Neural cell (in vitro differentiated cells): ENCODE measurements at regions not wholly inside any gene's neighbourhood (a gene's known extent, or its start where the extent isn't known, plus 50 kb on each side); places are given as distances from the start of the nearest gene placed in this dataset.
"Not testable (repeated sequence)": the region's sequence is repeated elsewhere in the genome, so short reads cannot be mapped to it uniquely, and the experiment has no call there.

ENCODE experiments used
- EP300 ChIP-seq: fragments of 450-650 bp; conservative IDR thresholded peaks from 2 replicates; pipeline ENCODE4 v1.6.1; 2014; ENCODE audit warnings: antibody characterized with exemption, mild to moderate bottlenecking, moderate library complexity; ENCODE audit not compliant: poor library complexity, severe bottlenecking
- POLR2AphosphoS5 ChIP-seq: IDR thresholded peaks from 2 replicates; pipeline ENCODE4 v1.6.1; 2012
- TF ChIP-seq, protein P1 (sequence below): fragments of 450-650 bp; IDR thresholded peaks from 2 replicates; pipeline ENCODE4 v1.5.1; 2014; ENCODE audit warnings: antibody characterized with exemption, mild to moderate bottlenecking, moderate library complexity; ENCODE audit not compliant: poor library complexity, severe bottlenecking

DNA sequence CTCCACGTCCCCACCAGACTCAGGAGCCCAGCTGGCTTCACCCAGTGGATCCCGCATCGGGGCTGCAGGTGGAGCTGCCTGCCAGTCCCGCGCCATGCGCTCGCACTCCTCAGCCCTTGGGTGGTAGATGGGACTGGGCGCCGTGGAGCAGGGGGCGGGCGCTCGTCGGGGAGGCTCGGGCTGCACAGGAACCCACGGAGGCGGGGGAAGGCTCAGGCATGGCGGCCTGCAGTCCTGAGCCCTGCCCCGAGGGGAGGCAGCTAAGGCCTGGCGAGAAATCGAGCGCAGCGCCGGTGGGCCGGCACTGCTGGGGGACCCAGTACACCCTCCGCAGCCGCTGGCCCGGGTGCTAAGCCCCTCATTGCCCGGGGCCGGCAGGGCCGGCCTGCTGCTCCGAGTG lies 170.2 kb upstream of the NYAP2 start:
- TF ChIP-seq, protein P1, sequence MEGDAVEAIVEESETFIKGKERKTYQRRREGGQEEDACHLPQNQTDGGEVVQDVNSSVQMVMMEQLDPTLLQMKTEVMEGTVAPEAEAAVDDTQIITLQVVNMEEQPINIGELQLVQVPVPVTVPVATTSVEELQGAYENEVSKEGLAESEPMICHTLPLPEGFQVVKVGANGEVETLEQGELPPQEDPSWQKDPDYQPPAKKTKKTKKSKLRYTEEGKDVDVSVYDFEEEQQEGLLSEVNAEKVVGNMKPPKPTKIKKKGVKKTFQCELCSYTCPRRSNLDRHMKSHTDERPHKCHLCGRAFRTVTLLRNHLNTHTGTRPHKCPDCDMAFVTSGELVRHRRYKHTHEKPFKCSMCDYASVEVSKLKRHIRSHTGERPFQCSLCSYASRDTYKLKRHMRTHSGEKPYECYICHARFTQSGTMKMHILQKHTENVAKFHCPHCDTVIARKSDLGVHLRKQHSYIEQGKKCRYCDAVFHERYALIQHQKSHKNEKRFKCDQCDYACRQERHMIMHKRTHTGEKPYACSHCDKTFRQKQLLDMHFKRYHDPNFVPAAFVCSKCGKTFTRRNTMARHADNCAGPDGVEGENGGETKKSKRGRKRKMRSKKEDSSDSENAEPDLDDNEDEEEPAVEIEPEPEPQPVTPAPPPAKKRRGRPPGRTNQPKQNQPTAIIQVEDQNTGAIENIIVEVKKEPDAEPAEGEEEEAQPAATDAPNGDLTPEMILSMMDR, result not testable (repeated sequence)
- TF ChIP-seq POLR2AphosphoS5, EP300: not testable (repeated sequence)
